Stimulated activated CD4-positive, alpha-beta T cell treated with anti-CD3 and anti-CD28 coated beads, Interleukin-12 subunit alpha, Interleukin-12 subunit beta, amount 100 ng/mL, for 24 hours (primary cell): ENCODE measurements at regions not wholly inside any gene's neighbourhood (a gene's known extent, or its start where the extent isn't known, plus 50 kb on each side); places are given as distances from the start of the nearest gene placed in this dataset.
"Not testable (repeated sequence)": the region's sequence is repeated elsewhere in the genome, so short reads cannot be mapped to it uniquely, and the experiment has no call there.

Experiments
- DNase-seq, 2 experiments: peaks; one replicate each; pipeline ENCODE4 v3.0.0-alpha.2; 2020; ENCODE audit warnings: low read depth in 2 of 2

- not testable (repeated sequence) for DNase-seq
These were observed 106.4 kb downstream of the SHOX start for GRCh38 chrX:737021-737420.

DNA sequence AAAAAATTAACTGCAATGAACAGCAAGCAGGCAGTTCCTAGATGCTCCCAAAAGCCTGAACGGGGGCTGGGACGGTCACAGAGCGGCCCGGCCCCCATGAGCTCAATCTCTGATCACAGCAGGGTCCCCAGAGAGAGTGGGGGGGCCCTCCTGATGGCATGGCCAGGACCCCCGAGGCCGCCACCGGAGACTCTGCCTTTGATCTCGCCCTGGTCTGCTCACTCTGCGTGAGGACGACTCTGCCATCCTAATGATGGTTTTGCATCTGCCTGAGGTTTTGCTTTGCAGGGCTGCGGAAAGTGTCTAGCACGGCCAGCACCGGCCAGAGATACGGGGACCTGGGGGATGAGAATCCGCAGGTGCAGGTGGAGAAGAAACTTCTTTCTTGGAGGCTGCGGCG lies 103.8 kb downstream of the SHOX start:
- no peak for DNase-seq

- no peak for DNase-seq
These were observed 103.4 kb downstream of the SHOX start for GRCh38 chrX:733961-734360.

DNA sequence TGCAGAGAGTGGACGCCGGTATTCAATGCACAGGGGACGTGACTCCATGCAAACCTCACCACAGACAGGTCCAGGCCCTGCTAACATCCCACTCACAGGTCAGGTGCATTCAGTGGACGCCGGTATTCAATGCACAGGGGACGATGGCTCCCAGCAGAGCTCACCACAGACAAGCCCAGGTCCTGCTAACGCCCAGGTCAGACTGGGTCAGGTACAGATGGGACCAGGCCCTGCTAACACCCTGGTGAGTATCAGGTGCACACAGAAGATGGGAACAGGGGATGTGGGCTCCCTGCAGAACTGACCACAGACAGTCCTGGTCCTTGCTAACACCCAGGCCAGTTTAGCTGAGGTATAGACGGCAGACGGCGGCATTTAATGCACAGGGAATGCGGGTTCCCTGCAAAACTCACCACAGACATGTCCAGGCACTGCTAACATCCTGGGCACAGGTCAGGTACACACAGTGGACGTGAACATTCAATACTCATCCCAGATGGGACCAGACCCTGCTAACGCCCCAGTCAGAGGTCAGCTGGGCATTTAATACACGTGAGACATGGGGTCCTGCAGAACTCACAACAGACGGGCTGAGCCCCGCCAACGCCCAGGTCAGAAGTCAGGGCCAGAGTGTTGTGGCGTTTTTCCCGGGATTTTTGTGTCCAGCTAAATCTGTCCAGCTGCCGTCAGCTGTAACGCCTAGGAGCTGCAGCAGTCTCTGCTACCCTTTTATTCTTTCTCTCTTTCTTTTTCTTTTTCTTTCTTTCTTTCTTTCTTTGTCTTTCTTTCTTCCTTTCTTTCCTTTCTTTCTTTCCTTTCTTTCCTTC lies 99.2 kb downstream of the SHOX start:
- DNase-seq: no peak

DNA sequence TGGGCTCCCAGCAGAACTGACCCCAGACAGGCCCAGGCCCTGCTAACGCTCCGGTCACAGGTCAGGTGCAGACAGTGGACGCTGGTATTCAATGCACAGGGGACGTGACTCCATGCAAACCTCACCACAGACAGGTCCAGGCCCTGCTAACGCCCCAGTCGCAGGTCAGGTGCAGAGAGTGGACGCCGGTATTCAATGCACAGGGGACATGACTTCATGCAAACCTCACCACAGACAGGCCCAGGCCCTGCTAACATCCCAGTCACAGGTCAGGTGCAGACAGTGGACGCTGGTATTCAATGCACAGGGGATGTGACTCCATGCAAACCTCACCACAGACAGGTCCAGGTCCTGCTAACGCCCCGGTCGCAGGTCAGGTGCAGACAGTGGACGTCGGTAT lies 98.5 kb downstream of the SHOX start:
- not testable (repeated sequence) for DNase-seq

DNA sequence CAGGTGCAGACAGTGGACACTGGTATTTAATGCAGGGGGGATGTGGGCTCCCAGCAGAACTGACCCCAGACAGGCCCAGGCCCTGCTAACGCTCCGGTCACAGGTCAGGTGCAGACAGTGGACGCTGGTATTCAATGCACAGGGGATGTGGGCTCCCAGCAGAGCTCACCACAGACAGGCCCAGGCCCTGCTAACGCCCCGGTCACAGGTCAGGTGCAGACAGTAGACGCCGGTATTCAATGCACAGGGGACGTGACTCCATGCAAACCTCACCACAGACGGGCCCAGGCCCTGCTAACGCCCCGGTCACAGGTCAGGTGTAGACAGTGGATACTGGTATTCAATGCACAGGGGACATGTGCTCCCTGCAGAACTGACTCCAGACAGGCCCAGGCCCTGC lies 98.0 kb downstream of the SHOX start:
- not testable (repeated sequence) for DNase-seq

- no peak for DNase-seq
These were observed 97.4 kb downstream of the SHOX start for GRCh38 chrX:727738-728621.

GRCh38 chrX:725971-726370 lies 95.4 kb downstream of the SHOX start:
- DNase-seq: no peak

GRCh38 chrX:724256-724655 lies 93.7 kb downstream of the SHOX start:
- DNase-seq: no peak

DNA sequence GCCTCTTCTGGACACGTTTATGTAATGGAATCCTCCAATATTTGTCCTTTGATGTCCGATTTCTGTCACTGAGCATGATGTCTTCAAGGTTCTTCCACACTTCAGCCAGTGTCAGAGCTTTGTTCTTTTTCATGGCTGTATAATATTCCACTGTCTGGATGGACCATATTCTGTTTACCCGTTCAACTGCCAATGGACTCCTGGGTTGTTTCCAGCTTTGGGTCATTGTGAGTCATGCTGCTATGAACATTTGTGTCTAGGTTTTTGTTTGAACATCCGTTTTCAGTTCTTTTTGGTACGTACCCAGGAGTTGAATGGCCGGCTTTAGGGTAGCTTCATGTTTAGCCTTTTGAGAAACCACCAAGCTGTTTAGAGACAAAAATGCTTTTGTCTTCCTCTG lies 93.2 kb downstream of the SHOX start:
- no peak for DNase-seq

DNA sequence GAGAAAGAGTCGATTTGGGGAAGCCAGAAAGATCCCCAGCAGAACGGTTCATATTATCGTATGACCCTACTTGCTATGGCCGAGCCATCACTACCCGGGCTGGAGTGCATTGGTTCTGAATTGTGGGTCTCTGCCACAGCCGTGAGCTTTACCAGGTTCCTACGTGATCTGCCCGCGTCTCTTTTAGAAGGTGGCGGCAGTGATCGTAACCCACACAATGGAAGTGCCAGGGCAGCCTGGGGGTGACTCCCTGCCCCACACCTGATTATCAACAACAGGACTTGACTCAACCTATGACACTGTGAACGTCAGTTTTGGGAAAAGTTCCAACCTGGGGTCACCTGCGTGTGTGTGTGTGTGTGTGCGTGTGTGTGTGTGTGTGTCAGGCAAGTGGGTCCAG lies 90.8 kb downstream of the SHOX start:
- DNase-seq: no peak

GRCh38 chrX:720825-721224 lies 90.2 kb downstream of the SHOX start:
- no peak for DNase-seq

- no peak for DNase-seq
These were observed 89.7 kb downstream of the SHOX start for GRCh38 chrX:720250-720649.

- DNase-seq: no peak
These were observed 85.5 kb downstream of the SHOX start for GRCh38 chrX:716136-716535.

DNA sequence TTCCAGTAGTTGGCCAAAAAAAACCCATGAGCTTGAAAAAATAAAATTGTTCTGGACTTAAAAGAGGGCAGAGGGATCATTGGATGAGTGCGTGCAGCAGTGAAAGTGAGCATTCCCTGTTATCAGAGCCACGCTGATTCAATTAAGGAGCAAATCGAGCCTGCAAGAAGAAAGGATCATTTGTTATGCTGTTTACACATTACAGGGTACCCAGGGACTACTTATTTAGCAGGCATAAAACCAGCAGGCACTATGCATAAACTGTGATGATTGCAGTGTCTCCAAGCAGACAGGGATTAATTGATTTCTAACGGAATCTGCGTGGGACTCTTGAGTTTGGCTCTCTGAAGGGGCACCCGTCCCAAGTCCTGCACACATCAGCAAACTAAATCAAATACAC lies 83.5 kb downstream of the SHOX start:
- DNase-seq: no peak
